ENCODE measurements at regions not wholly inside any gene's neighbourhood (a gene's known extent, or its start where the extent isn't known, plus 50 kb on each side); places are given as distances from the start of the nearest gene placed in this dataset.

GRCh38 chr1:60697204-60697994 is 385.0 kb upstream of the NFIA start:
- H3K79me2 ChIP-seq (ENCODE audit: control insufficient read depth, insufficient read depth, low read length) = no peaks in the 10 kb centered on the region
- H3K4me2 ChIP-seq (ENCODE audit: control insufficient read depth, extremely low read depth, insufficient read depth, low read depth, low read length) = no peak overlapping the region
- no peak overlapping the region for H3K4me3 ChIP-seq (ENCODE audit: control insufficient read depth in 2 of 3, extremely low read depth in 1 of 3, insufficient read depth in 2 of 3, low read depth in 1 of 3, low read length in 3 of 3)
- no peak for TF ChIP-seq CTCF (optimal IDR thresholded peaks at IDR 0.05 in 1 of 3, IDR thresholded peaks at IDR 0.05 in 1 of 3, conservative IDR thresholded peaks at IDR 0.05 in 1 of 3; ENCODE audit: extremely low read depth in 1 of 3, insufficient read depth in 2 of 3, low read length in 3 of 3)
- no peaks in the 10 kb centered on the region for H3K36me3 ChIP-seq (ENCODE audit: control insufficient read depth in 2 of 2, extremely low read depth in 1 of 2, insufficient read depth in 2 of 2, low read length in 2 of 2)
- H3K27me3 ChIP-seq (ENCODE audit: control insufficient read depth, extremely low read depth, insufficient read depth, low read length) = no peaks in the 10 kb centered on the region
- FAIRE-seq (no peak), DNase-seq (ENCODE audit: low read depth, low spot score) (no peak)
- H3K4me1 ChIP-seq (ENCODE audit: control insufficient read depth, extremely low read depth, insufficient read depth, low read length) = no peaks in the 10 kb centered on the region
- H2AFZ ChIP-seq (ENCODE audit: control insufficient read depth, low read length) = no peak overlapping the region
- H4K20me1 ChIP-seq (ENCODE audit: control insufficient read depth, extremely low read depth, insufficient read depth, low read length) = no peaks in the 10 kb centered on the region
- no peaks in the 10 kb centered on the region for H3K9me3 ChIP-seq (ENCODE audit: control insufficient read depth, low read depth, low read length)
- no peak overlapping the region for H3K27ac ChIP-seq (ENCODE audit: control insufficient read depth, insufficient read depth, low read length)
- dilution Hi-C loops (cut with MboI; ENCODE audit: extremely low pct_ligation_motif_present, low sequenced_read_pairs) = no loop called here
- H3K9me1 ChIP-seq (ENCODE audit: control insufficient read depth, extremely low read depth, insufficient read depth, low read length) = no peaks in the 10 kb centered on the region
- H3K9ac ChIP-seq (ENCODE audit: control insufficient read depth, extremely low read depth, insufficient read depth, low read length) = no peak overlapping the region

- H3K36me3 ChIP-seq (ENCODE audit: control insufficient read depth in 2 of 2, extremely low read depth in 1 of 2, insufficient read depth in 2 of 2, low read length in 2 of 2) = no peaks in the 10 kb centered on the region
- H3K9me3 ChIP-seq (ENCODE audit: control insufficient read depth, low read depth, low read length) = no peaks in the 10 kb centered on the region
- FAIRE-seq (no peak), DNase-seq (ENCODE audit: low read depth, low spot score) (no peak)
- no peak overlapping the region for H3K9ac ChIP-seq (ENCODE audit: control insufficient read depth, extremely low read depth, insufficient read depth, low read length)
- H3K4me3 ChIP-seq (ENCODE audit: control insufficient read depth in 2 of 3, extremely low read depth in 1 of 3, insufficient read depth in 2 of 3, low read depth in 1 of 3, low read length in 3 of 3) = no peak overlapping the region
- no peak overlapping the region for H3K4me2 ChIP-seq (ENCODE audit: control insufficient read depth, extremely low read depth, insufficient read depth, low read depth, low read length)
- no peak overlapping the region for H2AFZ ChIP-seq (ENCODE audit: control insufficient read depth, low read length)
- H3K27ac ChIP-seq (ENCODE audit: control insufficient read depth, insufficient read depth, low read length) = no peak overlapping the region
- H4K20me1 ChIP-seq (ENCODE audit: control insufficient read depth, extremely low read depth, insufficient read depth, low read length) = no peaks in the 10 kb centered on the region
- TF ChIP-seq CTCF (optimal IDR thresholded peaks at IDR 0.05 in 1 of 3, IDR thresholded peaks at IDR 0.05 in 1 of 3, conservative IDR thresholded peaks at IDR 0.05 in 1 of 3; ENCODE audit: extremely low read depth in 1 of 3, insufficient read depth in 2 of 3, low read length in 3 of 3) (no peak), EZH2 (IDR thresholded peaks at IDR 0.05; ENCODE audit: low read length) (no peak)
- dilution Hi-C loops (cut with MboI; ENCODE audit: extremely low pct_ligation_motif_present, low sequenced_read_pairs) = no loop called here
- no peaks in the 10 kb centered on the region for H3K9me1 ChIP-seq (ENCODE audit: control insufficient read depth, extremely low read depth, insufficient read depth, low read length)
- no peaks in the 10 kb centered on the region for H3K79me2 ChIP-seq (ENCODE audit: control insufficient read depth, insufficient read depth, low read length)
- no peaks in the 10 kb centered on the region for H3K27me3 ChIP-seq (ENCODE audit: control insufficient read depth, extremely low read depth, insufficient read depth, low read length)
- no peaks in the 10 kb centered on the region for H3K4me1 ChIP-seq (ENCODE audit: control insufficient read depth, extremely low read depth, insufficient read depth, low read length)
These were observed 385.8 kb upstream of the NFIA start for GRCh38 chr1:60696512-60696911.

All from keratinocyte (primary cell).